HUES6 (cell line): ENCODE measurements at regions not wholly inside any gene's neighbourhood (a gene's known extent, or its start where the extent isn't known, plus 50 kb on each side); places are given as distances from the start of the nearest gene placed in this dataset.

ENCODE experiments used
- H3K27ac ChIP-seq: 2 replicates; pipeline ENCODE4 v1.7.0; 2013; ENCODE audit warnings: low read depth, mild to moderate bottlenecking, low read length, inconsistent platforms
- H3K27me3 ChIP-seq: 2 replicates; pipeline ENCODE4 v1.6.1; 2013; ENCODE audit warnings: low read length; ENCODE audit not compliant: control insufficient read depth, insufficient read depth
- H3K36me3 ChIP-seq: 2 replicates; pipeline ENCODE4 v1.6.1; 2013; ENCODE audit warnings: low read length; ENCODE audit not compliant: control insufficient read depth, insufficient read depth
- H3K4me1 ChIP-seq: 2 replicates; pipeline ENCODE4 v1.6.1; 2013; ENCODE audit warnings: low read length; ENCODE audit not compliant: control insufficient read depth, insufficient read depth
- H3K4me3 ChIP-seq: 2 replicates; pipeline ENCODE4 v1.5.1; 2013; ENCODE audit warnings: low read depth, low read length
- H3K9ac ChIP-seq: one replicate; pipeline ENCODE4 v1.6.1; 2013; ENCODE audit warnings: mild to moderate bottlenecking, low read length
- H3K9me3 ChIP-seq: 2 replicates; pipeline ENCODE4 v1.6.1; 2013; ENCODE audit warnings: low read depth, low read length; ENCODE audit not compliant: control insufficient read depth, insufficient read depth

- Histone ChIP-seq H3K36me3 (no peaks in the 10 kb centered on the region), H3K9me3 (no peaks in the 10 kb centered on the region), H3K4me1 (peaks cover 20% of the 10 kb centered on the region), H3K27me3 (no peaks in the 10 kb centered on the region), H3K9ac (no peak overlapping the region), H3K27ac (no peak overlapping the region), H3K4me3 (no peak overlapping the region)
Observed at GRCh38 chr3:64393193-64393592, 167.9 kb upstream of the PRICKLE2 start.

GRCh38 chr3:64392001-64392400, 166.7 kb upstream of the PRICKLE2 start:
- Histone ChIP-seq H3K9ac (no peak overlapping the region), H3K4me1 (peaks cover 8% of the 10 kb centered on the region), H3K27me3 (no peaks in the 10 kb centered on the region), H3K9me3 (no peaks in the 10 kb centered on the region), H3K36me3 (no peaks in the 10 kb centered on the region), H3K4me3 (no peak overlapping the region), H3K27ac (no peak overlapping the region)

GRCh38 chr3:64390893-64391292, 165.6 kb upstream of the PRICKLE2 start:
- no peaks in the 10 kb centered on the region for H3K27me3 ChIP-seq
- H3K4me3 ChIP-seq: no peak overlapping the region
- no peaks in the 10 kb centered on the region for H3K4me1 ChIP-seq
- no peaks in the 10 kb centered on the region for H3K36me3 ChIP-seq
- H3K27ac ChIP-seq: no peak overlapping the region
- H3K9me3 ChIP-seq: no peaks in the 10 kb centered on the region
- H3K9ac ChIP-seq: no peak overlapping the region

DNA sequence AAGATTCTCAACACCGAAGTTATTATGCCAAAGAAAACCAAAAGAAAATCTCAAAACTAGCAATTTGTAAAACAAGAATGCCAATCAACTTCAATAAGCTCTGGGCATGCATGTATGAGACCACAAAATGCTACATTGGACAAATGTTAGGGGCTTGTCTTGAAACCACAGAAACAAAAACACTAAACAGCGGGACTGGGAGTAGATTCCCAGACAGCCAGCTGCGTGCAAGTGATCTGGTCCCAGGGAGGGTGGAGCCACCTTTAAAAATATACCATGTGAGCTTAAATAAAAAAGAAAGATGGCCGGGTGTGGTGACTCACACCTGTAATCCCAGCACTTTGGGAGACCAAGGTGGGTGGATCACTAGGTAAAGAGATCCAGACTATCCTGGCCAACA, 163.6 kb upstream of the PRICKLE2 start:
- Histone ChIP-seq H3K4me1 (no peaks in the 10 kb centered on the region), H3K27ac (no peak overlapping the region), H3K9me3 (no peaks in the 10 kb centered on the region), H3K4me3 (no peak overlapping the region), H3K9ac (no peak overlapping the region), H3K27me3 (no peaks in the 10 kb centered on the region), H3K36me3 (no peaks in the 10 kb centered on the region)

GRCh38 chr3:64387688-64388087, 162.4 kb upstream of the PRICKLE2 start:
- Histone ChIP-seq H3K27ac (no peak overlapping the region), H3K27me3 (no peaks in the 10 kb centered on the region), H3K9me3 (no peaks in the 10 kb centered on the region), H3K4me1 (no peaks in the 10 kb centered on the region), H3K4me3 (no peak overlapping the region), H3K9ac (no peak overlapping the region), H3K36me3 (no peaks in the 10 kb centered on the region)

DNA sequence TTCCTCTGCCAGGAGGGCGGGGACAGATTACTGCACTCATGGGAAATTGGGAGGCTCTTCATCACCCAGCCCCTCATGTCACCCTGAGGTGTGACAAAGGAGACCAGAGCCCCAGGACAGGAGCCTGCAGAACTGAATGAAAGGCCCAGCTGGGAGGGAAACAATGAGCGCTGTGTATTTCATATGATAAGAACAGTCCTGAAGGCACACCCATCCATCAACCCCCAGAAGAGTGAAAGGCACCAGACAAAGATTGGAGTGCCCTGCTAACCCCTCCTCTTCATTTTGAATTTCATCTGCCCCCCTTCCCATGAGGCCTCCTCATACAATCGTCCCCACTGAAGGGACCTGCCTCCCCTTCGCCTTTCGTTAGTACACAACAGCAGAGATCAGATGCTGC, 160.0 kb upstream of the PRICKLE2 start:
- Histone ChIP-seq H3K27ac (no peak overlapping the region), H3K27me3 (no peaks in the 10 kb centered on the region), H3K9ac (no peak overlapping the region), H3K4me3 (no peak overlapping the region), H3K9me3 (no peaks in the 10 kb centered on the region), H3K36me3 (no peaks in the 10 kb centered on the region), H3K4me1 (no peaks in the 10 kb centered on the region)

- H3K27ac ChIP-seq: no peak overlapping the region
- no peaks in the 10 kb centered on the region for H3K27me3 ChIP-seq
- H3K9ac ChIP-seq: no peak overlapping the region
- H3K36me3 ChIP-seq: no peaks in the 10 kb centered on the region
- H3K4me1 ChIP-seq: no peaks in the 10 kb centered on the region
- no peak overlapping the region for H3K4me3 ChIP-seq
- no peaks in the 10 kb centered on the region for H3K9me3 ChIP-seq
Observed at GRCh38 chr3:64384561-64384960, 159.3 kb upstream of the PRICKLE2 start.

- no peak overlapping the region for H3K9ac ChIP-seq
- no peak overlapping the region for H3K4me3 ChIP-seq
- no peaks in the 10 kb centered on the region for H3K4me1 ChIP-seq
- H3K9me3 ChIP-seq: no peaks in the 10 kb centered on the region
- H3K27me3 ChIP-seq: no peaks in the 10 kb centered on the region
- H3K36me3 ChIP-seq: no peaks in the 10 kb centered on the region
- no peak overlapping the region for H3K27ac ChIP-seq
Observed at GRCh38 chr3:64382153-64382552, 156.9 kb upstream of the PRICKLE2 start.

DNA sequence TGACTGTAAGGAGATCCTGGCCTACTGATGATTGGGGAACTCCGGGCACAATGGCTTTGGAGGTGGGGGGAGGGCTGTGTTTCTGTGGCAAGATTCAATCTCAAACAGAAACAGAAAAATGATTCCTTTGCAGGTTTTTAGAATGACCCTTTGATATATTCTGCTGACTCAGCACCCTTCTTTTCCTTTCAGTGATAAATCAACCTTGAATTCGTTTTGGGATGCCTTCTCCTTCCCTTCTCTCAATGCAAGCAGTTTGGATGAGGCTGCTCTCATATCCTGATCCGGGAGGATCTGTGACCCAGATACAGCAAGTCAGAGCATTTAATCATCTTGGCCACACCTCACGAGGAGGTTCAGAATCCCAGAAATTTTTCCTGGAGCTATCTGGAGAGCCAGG, 156.1 kb upstream of the PRICKLE2 start:
- Histone ChIP-seq H3K4me1 (no peaks in the 10 kb centered on the region), H3K36me3 (no peaks in the 10 kb centered on the region), H3K4me3 (no peak overlapping the region), H3K9ac (no peak overlapping the region), H3K27ac (no peak overlapping the region), H3K9me3 (peaks cover 1% of the 10 kb centered on the region; the same call in 1 of the 2 replicates), H3K27me3 (no peaks in the 10 kb centered on the region)

GRCh38 chr3:64380546-64380945, 155.3 kb upstream of the PRICKLE2 start:
- Histone ChIP-seq H3K27me3 (no peaks in the 10 kb centered on the region), H3K27ac (no peak overlapping the region), H3K9me3 (peaks cover 7% of the 10 kb centered on the region; the same call in 1 of the 2 replicates), H3K4me1 (no peaks in the 10 kb centered on the region), H3K4me3 (no peak overlapping the region), H3K36me3 (no peaks in the 10 kb centered on the region), H3K9ac (no peak overlapping the region)

GRCh38 chr3:64379221-64379620, 154.0 kb upstream of the PRICKLE2 start:
- Histone ChIP-seq H3K9me3 (peaks cover 8% of the 10 kb centered on the region; the same call in 1 of the 2 replicates), H3K4me3 (no peak overlapping the region), H3K27ac (no peak overlapping the region), H3K4me1 (no peaks in the 10 kb centered on the region), H3K27me3 (no peaks in the 10 kb centered on the region), H3K36me3 (no peaks in the 10 kb centered on the region), H3K9ac (no peak overlapping the region)

DNA sequence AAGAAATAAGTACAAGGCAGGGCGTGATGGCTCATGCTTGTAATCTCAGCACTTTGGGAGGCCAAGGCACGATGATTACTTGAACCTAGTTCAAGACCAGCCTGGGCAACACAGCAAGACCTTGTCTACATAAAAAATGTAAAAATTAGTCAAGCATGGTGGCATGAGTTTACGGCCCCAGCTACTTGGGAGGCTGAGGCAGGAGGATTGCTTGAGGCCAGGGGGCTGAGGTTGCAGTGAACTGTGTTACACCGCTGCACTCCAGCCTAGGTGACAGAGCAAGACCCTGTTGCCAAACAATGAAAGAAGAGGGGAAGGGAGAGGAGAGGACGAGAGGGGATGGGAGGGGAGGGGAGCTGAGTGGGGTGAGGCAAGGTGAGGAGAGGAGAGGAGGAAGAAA, 152.7 kb upstream of the PRICKLE2 start:
- Histone ChIP-seq H3K4me3 (no peak overlapping the region), H3K4me1 (no peaks in the 10 kb centered on the region), H3K27ac (no peak overlapping the region), H3K9ac (no peak overlapping the region), H3K9me3 (peaks cover 8% of the 10 kb centered on the region; the same call in 1 of the 2 replicates), H3K27me3 (no peaks in the 10 kb centered on the region), H3K36me3 (no peaks in the 10 kb centered on the region)
